BE2C (cell line): ENCODE measurements at regions not wholly inside any gene's neighbourhood (a gene's known extent, or its start where the extent isn't known, plus 50 kb on each side); places are given as distances from the start of the nearest gene placed in this dataset.

Experiments
- DNase-seq: peaks from one replicate; pipeline ENCODE4 v3.0.0-alpha.2; 2020
- H3K27me3 ChIP-seq: fragments of 250-450 bp; sonication (Bioruptor Pico); 2 replicates; pipeline ENCODE4 v1.5.1; 2020; ENCODE audit warnings: mild to moderate bottlenecking
- H3K36me3 ChIP-seq: fragments of 250-450 bp; sonication (Bioruptor Pico); 2 replicates; pipeline ENCODE4 v1.5.1; 2020; ENCODE audit warnings: mild to moderate bottlenecking
- H3K4me1 ChIP-seq: fragments of 250-450 bp; sonication (Bioruptor Pico); 2 replicates; pipeline ENCODE4 v1.5.1; 2020
- H3K4me3 ChIP-seq: 2 replicates; pipeline ENCODE4 v1.5.1; 2011; ENCODE audit warnings: low read depth, low read length
- H3K9me3 ChIP-seq: fragments of 250-450 bp; sonication (Bioruptor Pico); 2 replicates; pipeline ENCODE4 v1.5.1; 2020
- CTCF ChIP-seq: IDR thresholded peaks from 2 replicates; pipeline ENCODE4 v1.5.1; 2012; ENCODE audit warnings: mild to moderate bottlenecking, low read depth, low read length

DNA sequence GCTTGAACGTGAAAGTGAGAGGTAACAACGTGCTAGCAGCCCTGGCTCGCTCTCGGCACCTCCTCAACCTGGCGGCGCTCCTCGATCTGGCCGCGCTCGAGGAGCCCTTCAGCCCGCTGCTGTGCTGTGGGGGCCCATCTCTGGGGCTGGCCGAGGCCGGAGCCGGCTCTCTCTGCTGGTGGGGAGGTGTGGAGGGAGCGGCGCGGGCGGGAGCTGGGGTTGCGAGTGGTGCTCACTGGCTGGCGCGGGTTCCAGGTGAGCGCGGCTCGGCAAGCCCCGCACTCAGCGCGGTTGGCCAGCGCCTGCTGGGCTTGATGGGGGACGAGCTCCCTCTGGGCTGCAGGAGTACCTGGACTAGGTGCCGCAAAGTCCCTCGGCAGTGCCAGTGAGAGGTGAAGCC lies 52.5 kb upstream of the RPS6KA2 start:
- no peaks in the 10 kb centered on the region for H3K36me3 ChIP-seq
- no peak overlapping the region for H3K4me3 ChIP-seq
- H3K9me3 ChIP-seq, result no peaks in the 10 kb centered on the region
- no peaks in the 10 kb centered on the region for H3K27me3 ChIP-seq
- no peak for TF ChIP-seq CTCF
- DNase-seq, result no peak
- H3K4me1 ChIP-seq, result no peaks in the 10 kb centered on the region; the same call in 1 of the 2 replicates

- H3K36me3 ChIP-seq, result no peaks in the 10 kb centered on the region
- TF ChIP-seq CTCF, result no peak
- no peaks in the 10 kb centered on the region for H3K27me3 ChIP-seq
- no peaks in the 10 kb centered on the region for H3K9me3 ChIP-seq
- DNase-seq, result no peak
- peaks cover 10% of the 10 kb centered on the region for H3K4me1 ChIP-seq
- H3K4me3 ChIP-seq, result no peak overlapping the region
Measured at GRCh38 chr6:166678426-166678825, 51.4 kb upstream of the RPS6KA2 start.

GRCh38 chr6:166677941-166678340 lies 50.9 kb upstream of the RPS6KA2 start:
- Histone ChIP-seq H3K4me1 (peaks cover 13% of the 10 kb centered on the region), H3K36me3 (no peaks in the 10 kb centered on the region), H3K27me3 (no peaks in the 10 kb centered on the region), H3K4me3 (no peak overlapping the region), H3K9me3 (no peaks in the 10 kb centered on the region)
- DNase-seq, result no peak
- no peak for TF ChIP-seq CTCF
